Pancreas (tissue), 10 donors: ENCODE measurements at regions not wholly inside any gene's neighbourhood (a gene's known extent, or its start where the extent isn't known, plus 50 kb on each side); places are given as distances from the start of the nearest gene placed in this dataset.

Experiments used
- ATAC-seq, 4 donors: fragments of 200-7000 bp; cut with Tn5 transposase; one replicate each; pipeline versions ENCODE4 v1.8.0 to v1.9.1; 2020; ENCODE audit warnings: mild to moderate bottlenecking in 4 of 4, moderate library complexity in 4 of 4
- DNase-seq, 6 donors: peaks; one replicate each; pipeline ENCODE4 v3.0.0-alpha.2; 2020
- FAIRE-seq: peaks from 2 replicates; lab custom pipeline; 2012; peaks lifted over from hg19 to GRCh38; lab: Jason Lieb, UNC
- H3K27ac ChIP-seq, 4 donors: fragments of 200-600 bp; sonication (generic); 1 replicate in 3 of 4; 2 replicates in 1 of 4; pipeline versions ENCODE4 v1.5.0 to v1.8.0; 2020
- H3K27me3 ChIP-seq, 4 donors: fragments of 200-600 bp; one replicate each; pipeline ENCODE4 v1.8.0; 2021
- H3K36me3 ChIP-seq, 3 donors: fragments of 200-600 bp; sonication (generic) in 1 of 3; one replicate each; pipeline versions ENCODE4 v1.5.0 to v1.8.0; 2020 to 2021
- H3K4me1 ChIP-seq, 3 donors: fragments of 200-600 bp; one replicate each; pipeline ENCODE4 v1.8.0; 2021
- H3K4me3 ChIP-seq, 4 donors: fragments of 200-600 bp; sonication (generic) in 2 of 4; one replicate each; pipeline versions ENCODE4 v1.5.0 to v1.8.0; 2020 to 2021
- H3K9me3 ChIP-seq, 4 donors: fragments of 200-600 bp; one replicate each; pipeline ENCODE4 v1.8.0; 2021
- WGBS, 2 donors: extraction: QIAGEN DNeasy Blood & Tissue Kit; methylation state at CpG; one replicate each; pipeline ENCODE4 v1.1.7; 2013; 5-methylcytosine and 5-hydroxymethylcytosine counted together
- intact Hi-C, 3 donors: fragments of 100-400 bp; cut with DNase I; formaldehyde crosslinking; loops; one replicate each; pipeline versions ENCODE4 v1.11.1 to v1.14.2; 2022
- TF ChIP-seq, protein P1 (sequence below), 4 donors: fragments of 200-600 bp; sonication (generic) in 3 of 4; IDR thresholded peaks; one replicate each; pipeline versions ENCODE4 v1.5.0 to v1.8.0; 2021; ENCODE audit warnings: antibody characterized with exemption in 4 of 4
- donor health status: healthy with polysubstance abuse.
- donor health status: DM: no; HTN: no; CAD: no; lungs with moderate emphysema.
- donor health status: DM: no; HTN: no; CAD: no.
- donor health status: control.
- donor health status: control.
- donor health status: Bipolar disorder and iron deficiency.
- donor health status: DM: yes; HTN: yes; CAD: no.
- donor health status: DM: no; HTN: no; CAD: no.
- donor health status: DM: no; HTN: no; CAD: no.
- donor health status: DM: yes; HTN: yes; CAD: no.

DNA sequence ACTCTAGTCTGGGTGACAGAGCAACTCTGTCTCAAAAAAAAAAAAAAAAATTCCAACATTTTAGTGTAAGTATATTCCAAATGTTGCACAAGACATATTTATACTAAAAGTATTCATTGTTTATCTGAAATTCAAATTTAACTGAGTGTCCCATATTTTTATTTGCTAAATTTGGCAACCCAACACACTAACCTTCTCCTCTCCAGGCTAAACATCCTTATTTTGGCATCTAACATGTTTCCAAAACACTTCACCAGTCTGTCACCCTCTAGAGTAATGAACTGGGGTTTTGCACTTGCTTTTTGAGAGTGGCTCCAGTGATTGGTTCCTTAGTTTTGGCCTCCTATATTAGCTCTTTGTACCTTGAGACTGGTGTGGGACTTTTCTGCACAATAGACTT, 243.4 kb upstream of the SALL1 start:
- no peaks in the 10 kb centered on the region for H3K4me1 ChIP-seq
- no peak overlapping the region for H3K4me3 ChIP-seq
- ATAC-seq (no peak), FAIRE-seq (no peak), DNase-seq (no peak)
- no peaks in the 10 kb centered on the region for H3K36me3 ChIP-seq
- H3K9me3 ChIP-seq: no peaks in the 10 kb centered on the region
- intact Hi-C loops: no loop called here
- H3K27me3 ChIP-seq: no peaks in the 10 kb centered on the region
- no peak overlapping the region for H3K27ac ChIP-seq
- TF ChIP-seq, protein P1, sequence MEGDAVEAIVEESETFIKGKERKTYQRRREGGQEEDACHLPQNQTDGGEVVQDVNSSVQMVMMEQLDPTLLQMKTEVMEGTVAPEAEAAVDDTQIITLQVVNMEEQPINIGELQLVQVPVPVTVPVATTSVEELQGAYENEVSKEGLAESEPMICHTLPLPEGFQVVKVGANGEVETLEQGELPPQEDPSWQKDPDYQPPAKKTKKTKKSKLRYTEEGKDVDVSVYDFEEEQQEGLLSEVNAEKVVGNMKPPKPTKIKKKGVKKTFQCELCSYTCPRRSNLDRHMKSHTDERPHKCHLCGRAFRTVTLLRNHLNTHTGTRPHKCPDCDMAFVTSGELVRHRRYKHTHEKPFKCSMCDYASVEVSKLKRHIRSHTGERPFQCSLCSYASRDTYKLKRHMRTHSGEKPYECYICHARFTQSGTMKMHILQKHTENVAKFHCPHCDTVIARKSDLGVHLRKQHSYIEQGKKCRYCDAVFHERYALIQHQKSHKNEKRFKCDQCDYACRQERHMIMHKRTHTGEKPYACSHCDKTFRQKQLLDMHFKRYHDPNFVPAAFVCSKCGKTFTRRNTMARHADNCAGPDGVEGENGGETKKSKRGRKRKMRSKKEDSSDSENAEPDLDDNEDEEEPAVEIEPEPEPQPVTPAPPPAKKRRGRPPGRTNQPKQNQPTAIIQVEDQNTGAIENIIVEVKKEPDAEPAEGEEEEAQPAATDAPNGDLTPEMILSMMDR (IDR thresholded peaks at IDR 0.05): no peak

DNA sequence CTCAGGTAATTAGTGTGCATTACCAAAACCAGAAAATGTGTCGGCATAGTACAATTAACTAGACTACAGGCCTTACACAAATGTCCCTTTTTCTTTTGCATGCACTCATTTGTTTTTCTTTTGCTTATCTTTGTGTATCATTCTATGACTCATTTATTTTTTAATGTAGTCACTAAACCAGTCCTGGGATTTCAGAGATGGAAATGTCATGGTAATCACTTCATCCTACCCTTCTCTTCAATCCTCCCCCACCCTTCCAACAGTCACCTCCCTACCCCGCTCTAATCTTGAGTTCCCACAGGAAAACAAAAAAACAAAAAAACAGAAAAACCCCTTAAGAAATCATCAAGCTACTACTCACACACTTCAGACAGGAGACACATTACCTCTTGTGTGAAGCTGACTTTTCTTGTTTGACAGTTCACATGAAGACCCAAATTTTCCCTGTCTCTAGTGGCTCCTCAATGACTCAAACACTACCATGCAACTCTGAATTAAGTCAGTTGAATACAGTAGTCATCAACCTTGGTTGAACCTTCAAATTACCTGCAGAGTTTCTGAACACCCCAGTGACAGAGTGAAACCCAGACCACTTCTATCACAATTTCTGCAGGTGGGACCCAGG, 242.4 kb upstream of the SALL1 start:
- TF ChIP-seq, protein P1 (IDR thresholded peaks at IDR 0.05): no peak
- no peak overlapping the region for H3K4me3 ChIP-seq
- no peaks in the 10 kb centered on the region for H3K4me1 ChIP-seq
- H3K36me3 ChIP-seq: no peaks in the 10 kb centered on the region
- FAIRE-seq (no peak), ATAC-seq (peak in 2 of 4 donors; percentile 38 to 44), DNase-seq (no peak)
- no peaks in the 10 kb centered on the region for H3K27me3 ChIP-seq
- H3K27ac ChIP-seq: no peak overlapping the region
- WGBS, 2 donors: 85 to 87% methylated on average over 2 of the region's 2 CpGs
- intact Hi-C loops: no loop called here
- H3K9me3 ChIP-seq: no peaks in the 10 kb centered on the region

DNA sequence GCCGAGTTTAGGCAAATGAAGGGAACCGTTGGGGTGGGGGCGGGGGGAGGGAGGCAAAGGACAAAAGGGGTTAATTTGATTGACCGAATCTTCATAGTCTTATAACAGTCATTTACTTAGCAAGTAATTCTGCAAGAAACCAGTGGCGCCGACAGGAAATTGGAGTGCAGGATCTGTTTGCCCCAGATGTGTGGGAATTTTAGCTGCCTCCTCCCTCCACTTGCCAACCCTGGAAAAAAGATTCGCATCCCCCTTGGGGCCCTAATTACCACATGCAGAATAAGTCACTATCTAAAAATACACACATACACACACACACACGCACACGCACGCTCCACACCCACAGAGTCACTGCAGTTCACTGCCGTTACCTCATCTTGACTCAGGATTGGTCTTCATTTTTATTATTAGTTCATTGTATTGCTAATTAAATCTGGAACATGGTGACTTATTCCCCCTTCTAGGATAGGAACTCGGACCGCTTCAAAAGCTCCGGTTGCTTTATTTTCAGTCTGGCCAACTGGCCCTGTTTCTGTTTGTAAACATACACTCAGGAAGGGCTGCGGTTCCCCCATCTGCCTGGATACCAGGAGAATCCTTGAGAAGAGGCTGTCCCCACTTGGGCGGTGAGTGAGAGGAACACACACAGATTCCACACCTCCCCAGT, 241.6 kb upstream of the SALL1 start:
- TF ChIP-seq, protein P1 (IDR thresholded peaks at IDR 0.05): no peak
- Histone ChIP-seq H3K27me3 (no peaks in the 10 kb centered on the region), H3K36me3 (no peaks in the 10 kb centered on the region), H3K9me3 (no peaks in the 10 kb centered on the region), H3K27ac (no peak overlapping the region), H3K4me3 (no peak overlapping the region), H3K4me1 (no peaks in the 10 kb centered on the region)
- ATAC-seq: peak in 1 of 4 donors; percentile 65
- DNase-seq: no peak
- intact Hi-C loops: no loop called here
- FAIRE-seq: no peak
- WGBS, 2 donors: 76 to 80% methylated on average over 16 of the region's 16 CpGs

DNA sequence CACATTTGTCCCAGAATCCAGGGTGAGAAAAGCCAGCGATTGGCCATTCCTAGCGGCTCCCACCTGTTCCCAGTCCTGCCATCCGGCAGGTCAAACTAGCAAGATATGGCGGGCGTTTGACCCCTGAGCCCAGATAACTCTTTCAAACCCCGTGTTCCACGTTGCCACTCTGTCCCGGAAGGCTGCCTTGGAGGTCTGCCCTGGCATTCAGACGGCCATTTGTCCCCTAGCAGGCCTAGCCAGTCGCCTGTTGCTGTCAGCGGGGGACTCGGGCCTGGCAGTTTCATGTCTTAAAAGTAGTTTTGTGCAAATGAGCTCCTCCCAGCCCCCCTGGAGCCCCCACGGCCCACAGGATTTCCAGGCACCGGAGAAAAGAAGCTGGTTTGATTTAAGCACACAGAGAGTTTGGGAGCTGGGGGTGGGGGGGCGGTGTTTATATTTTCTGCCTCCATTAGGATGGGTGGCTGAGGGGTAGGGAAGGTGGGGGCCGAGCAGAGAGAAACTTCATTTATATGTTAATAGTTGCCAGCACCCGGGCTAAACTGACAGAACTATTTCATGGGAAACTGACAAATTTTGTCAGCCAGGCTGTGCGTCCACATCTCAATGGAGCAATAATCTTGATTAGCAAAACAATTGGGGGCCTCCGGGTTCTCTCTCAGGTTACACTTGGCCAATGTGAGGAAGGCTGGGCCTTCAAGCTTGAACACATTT, 240.9 kb upstream of the SALL1 start:
- H3K27ac ChIP-seq: no peak overlapping the region
- DNase-seq (peak in 1 of 6 donors; percentile 36), FAIRE-seq (no peak), ATAC-seq (no peak)
- no peaks in the 10 kb centered on the region for H3K36me3 ChIP-seq
- no peak overlapping the region for H3K4me3 ChIP-seq
- H3K4me1 ChIP-seq: no peaks in the 10 kb centered on the region
- no peaks in the 10 kb centered on the region for H3K9me3 ChIP-seq
- TF ChIP-seq, protein P1 (IDR thresholded peaks at IDR 0.05): no peak
- WGBS, 2 donors: 68 to 72% methylated on average over 19 of the region's 19 CpGs
- H3K27me3 ChIP-seq: no peaks in the 10 kb centered on the region
- intact Hi-C loops: no loop called here
